DND-41 (cell line): ENCODE measurements at regions not wholly inside any gene's neighbourhood (a gene's known extent, or its start where the extent isn't known, plus 50 kb on each side); places are given as distances from the start of the nearest gene placed in this dataset.

Experiments
- ATAC-seq: fragments of 200-7000 bp; cut with Tn5 transposase; 3 replicates; pipeline ENCODE4 v1.9.1; 2021; ENCODE audit warnings: low read depth; ENCODE audit not compliant: insufficient read depth
- DNase-seq: peaks from one replicate; pipeline ENCODE4 v3.0.0-alpha.2; 2020
- H2AFZ ChIP-seq: 2 replicates; pipeline ENCODE4 v1.6.0; 2012; ENCODE audit warnings: low read depth, low read length
- H3K27ac ChIP-seq: 2 replicates; pipeline ENCODE4 v1.5.1; 2012; ENCODE audit warnings: low read length, inconsistent platforms
- H3K27me3 ChIP-seq: fragments of 200-600 bp; sonication (generic); 2 replicates; pipeline ENCODE4 v1.6.0; 2012; ENCODE audit warnings: low read length, mild to moderate bottlenecking, inconsistent platforms; ENCODE audit not compliant: insufficient read depth, poor library complexity
- H3K36me3 ChIP-seq: 2 replicates; pipeline ENCODE4 v1.5.1; 2012; ENCODE audit warnings: low read length, inconsistent platforms; ENCODE audit not compliant: insufficient read depth
- H3K4me1 ChIP-seq: 2 replicates; pipeline ENCODE4 v1.5.1; 2012; ENCODE audit warnings: mild to moderate bottlenecking, low read length; ENCODE audit not compliant: insufficient read depth
- H3K4me2 ChIP-seq: 2 replicates; pipeline ENCODE4 v1.6.0; 2012; ENCODE audit warnings: mild to moderate bottlenecking, moderate library complexity, low read length, inconsistent platforms; ENCODE audit not compliant: insufficient read depth
- H3K4me3 ChIP-seq, 2 experiments: fragments of 200-600 bp in 1 of 2; shearing (Covaris generic) in 1 of 2; 2 replicates each; pipeline ENCODE4 v1.5.1; 2012 to 2016; ENCODE audit warnings: inconsistent platforms in 2 of 2, low read length in 2 of 2, mild to moderate bottlenecking in 2 of 2, low read depth in 1 of 2, moderate library complexity in 1 of 2
- H3K79me2 ChIP-seq: 2 replicates; pipeline ENCODE4 v1.6.0; 2012; ENCODE audit warnings: low read length, inconsistent platforms; ENCODE audit not compliant: insufficient read depth
- H3K9ac ChIP-seq: 2 replicates; pipeline ENCODE4 v1.6.0; 2012; ENCODE audit warnings: low read depth, mild to moderate bottlenecking, inconsistent platforms, low read length, moderate library complexity
- H3K9me3 ChIP-seq: 2 replicates; pipeline ENCODE4 v1.5.1; 2012; ENCODE audit warnings: low read length, moderate library complexity, mild to moderate bottlenecking, inconsistent platforms; ENCODE audit not compliant: insufficient read depth, severe bottlenecking
- H4K20me1 ChIP-seq: 2 replicates; pipeline ENCODE4 v1.6.0; 2012; ENCODE audit warnings: low read length; ENCODE audit not compliant: insufficient read depth
- CTCF ChIP-seq: IDR thresholded peaks from 2 replicates; pipeline ENCODE4 v1.5.1; 2012; ENCODE audit warnings: borderline replicate concordance, low read length, moderate library complexity, mild to moderate bottlenecking; ENCODE audit not compliant: poor library complexity, severe bottlenecking; ENCODE audit errors: extremely low read depth
- EZH2 ChIP-seq: IDR thresholded peaks from 3 replicates; pipeline ENCODE4 v1.6.1; 2012; ENCODE audit warnings: borderline replicate concordance, low read depth, mild to moderate bottlenecking, moderate library complexity, low read length, inconsistent platforms; ENCODE audit not compliant: severe bottlenecking

GRCh38 chr5:105034401-105034763, 1471.8 kb upstream of the NUDT12 start:
- Histone ChIP-seq H2AFZ (no peak overlapping the region), H3K4me1 (no peaks in the 10 kb centered on the region), H3K36me3 (no peaks in the 10 kb centered on the region), H3K27me3 (no peaks in the 10 kb centered on the region), H3K27ac (no peak overlapping the region), H3K4me2 (no peak overlapping the region), H3K9ac (no peak overlapping the region), H3K9me3 (no peaks in the 10 kb centered on the region), H3K79me2 (no peaks in the 10 kb centered on the region), H3K4me3 (no peak overlapping the region), H4K20me1 (no peaks in the 10 kb centered on the region)
- ATAC-seq (no peak), DNase-seq (no peak)
- TF ChIP-seq CTCF (no peak), EZH2 (no peak)

- Histone ChIP-seq H3K4me3 (no peak overlapping the region), H3K4me2 (no peak overlapping the region), H4K20me1 (no peaks in the 10 kb centered on the region), H3K4me1 (no peaks in the 10 kb centered on the region), H3K9ac (no peak overlapping the region), H3K79me2 (no peaks in the 10 kb centered on the region), H2AFZ (no peak overlapping the region), H3K27me3 (no peaks in the 10 kb centered on the region), H3K9me3 (no peaks in the 10 kb centered on the region), H3K27ac (no peak overlapping the region), H3K36me3 (no peaks in the 10 kb centered on the region)
- TF ChIP-seq EZH2 (no peak), CTCF (no peak)
- ATAC-seq (no peak), DNase-seq (no peak)
These were observed 1471.2 kb upstream of the NUDT12 start for GRCh38 chr5:105033637-105034400.

GRCh38 chr5:105032917-105033316, 1470.3 kb upstream of the NUDT12 start:
- Histone ChIP-seq H3K79me2 (no peaks in the 10 kb centered on the region), H3K36me3 (no peaks in the 10 kb centered on the region), H4K20me1 (no peaks in the 10 kb centered on the region), H3K27ac (no peak overlapping the region), H3K4me2 (no peak overlapping the region), H3K4me3 (no peak overlapping the region), H3K27me3 (no peaks in the 10 kb centered on the region), H3K4me1 (no peaks in the 10 kb centered on the region), H3K9ac (no peak overlapping the region), H3K9me3 (no peaks in the 10 kb centered on the region), H2AFZ (no peak overlapping the region)
- DNase-seq (no peak), ATAC-seq (no peak)
- TF ChIP-seq EZH2, result no peak
- no peak for TF ChIP-seq CTCF
